KG1 (cell line): ENCODE measurements at regions not wholly inside any gene's neighbourhood (a gene's known extent, or its start where the extent isn't known, plus 50 kb on each side); places are given as distances from the start of the nearest gene placed in this dataset.
"Not testable (repeated sequence)": the region's sequence is repeated elsewhere in the genome, so short reads cannot be mapped to it uniquely, and the experiment has no call there.

Experiments used
- DNase-seq: peaks from one replicate; lab custom pipeline; 2025; lab: John Stamatoyannopoulos, UW

- no peak for DNase-seq
Observed at GRCh38 chr9:88596376-88596775, 61.4 kb downstream of the NXNL2 start.

- no peak for DNase-seq
Observed at GRCh38 chr9:88604836-88605511, 70.0 kb downstream of the NXNL2 start.

GRCh38 chr9:88605512-88606362 lies 70.8 kb downstream of the NXNL2 start:
- DNase-seq: no peak

GRCh38 chr9:88614359-88614758 lies 79.4 kb downstream of the NXNL2 start:
- DNase-seq: no peak

GRCh38 chr9:88623698-88624097 lies 88.7 kb downstream of the NXNL2 start:
- DNase-seq: no peak

- DNase-seq: no peak
Observed at GRCh38 chr9:88628114-88628513, 93.1 kb downstream of the NXNL2 start.

- no peak for DNase-seq
Observed at GRCh38 chr9:88628811-88629210, 93.8 kb downstream of the NXNL2 start.

GRCh38 chr9:88630574-88630973 lies 95.6 kb downstream of the NXNL2 start:
- not testable (repeated sequence) for DNase-seq

- DNase-seq: no peak
Observed at GRCh38 chr9:88635151-88635550, 100.2 kb downstream of the NXNL2 start.

- no peak for DNase-seq
Observed at GRCh38 chr9:88641456-88642240, 106.7 kb downstream of the NXNL2 start.

GRCh38 chr9:88642336-88642735 lies 107.4 kb downstream of the NXNL2 start:
- DNase-seq: no peak

GRCh38 chr9:88643931-88644330 lies 109.0 kb downstream of the NXNL2 start:
- DNase-seq: no peak

GRCh38 chr9:88645172-88645878 lies 110.3 kb downstream of the NXNL2 start:
- no peak for DNase-seq

- no peak for DNase-seq
Observed at GRCh38 chr9:88645879-88646199, 110.9 kb downstream of the NXNL2 start.

- DNase-seq: no peak
Observed at GRCh38 chr9:88646539-88647300, 111.7 kb downstream of the NXNL2 start.

GRCh38 chr9:88651682-88652633 lies 117.0 kb downstream of the NXNL2 start:
- DNase-seq: no peak

GRCh38 chr9:88652876-88653275 lies 117.9 kb downstream of the NXNL2 start:
- DNase-seq: no peak

- DNase-seq: no peak
Observed at GRCh38 chr9:88653406-88653805, 118.4 kb downstream of the NXNL2 start.

- DNase-seq: no peak
Observed at GRCh38 chr9:88653911-88654310, 118.9 kb downstream of the NXNL2 start.

GRCh38 chr9:88657893-88658292 lies 122.9 kb downstream of the NXNL2 start:
- no peak for DNase-seq
